GM12864 (cell line): ENCODE measurements at regions not wholly inside any gene's neighbourhood (a gene's known extent, or its start where the extent isn't known, plus 50 kb on each side); places are given as distances from the start of the nearest gene placed in this dataset.

Experiments used
- DNase-seq: peaks from one replicate; pipeline ENCODE4 v3.0.0-alpha.2; 2011; ENCODE audit warnings: low read depth
- H3K4me3 ChIP-seq: 2 replicates; pipeline ENCODE4 v1.5.1; 2011; ENCODE audit warnings: mild to moderate bottlenecking, low read depth, low read length, control low read depth
- TF ChIP-seq, protein P1 (sequence below): IDR thresholded peaks from 2 replicates; pipeline ENCODE4 v1.5.1; 2011; ENCODE audit warnings: low read depth, mild to moderate bottlenecking, moderate library complexity, low read length, control low read depth, inconsistent platforms; ENCODE audit errors: missing control alignments

- no peak overlapping the region for H3K4me3 ChIP-seq
- DNase-seq: no peak
- TF ChIP-seq, protein P1, sequence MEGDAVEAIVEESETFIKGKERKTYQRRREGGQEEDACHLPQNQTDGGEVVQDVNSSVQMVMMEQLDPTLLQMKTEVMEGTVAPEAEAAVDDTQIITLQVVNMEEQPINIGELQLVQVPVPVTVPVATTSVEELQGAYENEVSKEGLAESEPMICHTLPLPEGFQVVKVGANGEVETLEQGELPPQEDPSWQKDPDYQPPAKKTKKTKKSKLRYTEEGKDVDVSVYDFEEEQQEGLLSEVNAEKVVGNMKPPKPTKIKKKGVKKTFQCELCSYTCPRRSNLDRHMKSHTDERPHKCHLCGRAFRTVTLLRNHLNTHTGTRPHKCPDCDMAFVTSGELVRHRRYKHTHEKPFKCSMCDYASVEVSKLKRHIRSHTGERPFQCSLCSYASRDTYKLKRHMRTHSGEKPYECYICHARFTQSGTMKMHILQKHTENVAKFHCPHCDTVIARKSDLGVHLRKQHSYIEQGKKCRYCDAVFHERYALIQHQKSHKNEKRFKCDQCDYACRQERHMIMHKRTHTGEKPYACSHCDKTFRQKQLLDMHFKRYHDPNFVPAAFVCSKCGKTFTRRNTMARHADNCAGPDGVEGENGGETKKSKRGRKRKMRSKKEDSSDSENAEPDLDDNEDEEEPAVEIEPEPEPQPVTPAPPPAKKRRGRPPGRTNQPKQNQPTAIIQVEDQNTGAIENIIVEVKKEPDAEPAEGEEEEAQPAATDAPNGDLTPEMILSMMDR: no peak
Observed at GRCh38 chr5:108649106-108649505, 98.6 kb upstream of the FER start.

DNA sequence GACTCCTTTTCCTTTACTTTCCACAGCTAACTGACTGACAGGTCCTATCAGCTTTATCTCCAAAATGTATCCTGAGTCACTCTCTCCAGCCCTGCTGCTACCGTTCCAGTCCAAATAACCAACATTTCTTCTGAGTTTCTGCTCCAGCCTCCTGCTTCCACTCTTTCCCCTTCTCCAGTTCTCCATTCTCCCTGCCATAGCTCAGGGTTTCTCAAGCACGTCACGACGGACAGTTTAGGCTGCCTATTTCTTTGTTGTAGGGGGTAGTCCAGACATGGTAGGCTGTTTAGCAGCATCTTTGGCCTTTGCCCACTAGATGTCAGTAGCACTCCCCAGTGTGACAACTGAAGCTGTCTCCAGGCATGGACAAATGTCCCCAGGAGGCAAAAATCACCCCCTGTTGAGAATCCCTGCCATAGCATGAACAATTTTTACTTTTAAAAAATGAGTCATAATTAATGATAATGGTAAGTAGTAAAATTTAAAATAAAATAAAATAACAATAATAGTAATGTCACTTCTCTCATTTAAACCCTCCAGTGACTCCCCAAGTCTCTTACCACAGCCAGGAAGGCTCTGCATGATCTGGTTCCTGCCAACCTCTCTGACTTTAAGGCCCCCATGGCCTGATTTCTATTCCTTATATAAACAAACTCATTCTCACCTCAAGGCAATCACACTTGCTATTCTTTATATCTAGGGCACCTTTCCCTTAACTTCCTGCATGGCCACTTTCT lies 105.4 kb upstream of the FER start:
- TF ChIP-seq, protein P1: peak; percentile 90
- DNase-seq: peak; percentile 66
- no peak overlapping the region; the same call in 1 of the 2 replicates for H3K4me3 ChIP-seq

GRCh38 chr5:108641596-108641995 lies 106.1 kb upstream of the FER start:
- no peak overlapping the region; the same call in 1 of the 2 replicates for H3K4me3 ChIP-seq

GRCh38 chr5:108639366-108639765 lies 108.3 kb upstream of the FER start:
- TF ChIP-seq, protein P1: no peak
- DNase-seq: no peak
- H3K4me3 ChIP-seq: no peak overlapping the region

More at GRCh38 chr5:108641596-108641995, 106.1 kb upstream of the FER start:
- no peak for DNase-seq
- TF ChIP-seq, protein P1: no peak

- H3K4me3 ChIP-seq: no peak overlapping the region
- TF ChIP-seq, protein P1: no peak
- no peak for DNase-seq
Observed at GRCh38 chr5:108638021-108638420, 109.7 kb upstream of the FER start.

DNA sequence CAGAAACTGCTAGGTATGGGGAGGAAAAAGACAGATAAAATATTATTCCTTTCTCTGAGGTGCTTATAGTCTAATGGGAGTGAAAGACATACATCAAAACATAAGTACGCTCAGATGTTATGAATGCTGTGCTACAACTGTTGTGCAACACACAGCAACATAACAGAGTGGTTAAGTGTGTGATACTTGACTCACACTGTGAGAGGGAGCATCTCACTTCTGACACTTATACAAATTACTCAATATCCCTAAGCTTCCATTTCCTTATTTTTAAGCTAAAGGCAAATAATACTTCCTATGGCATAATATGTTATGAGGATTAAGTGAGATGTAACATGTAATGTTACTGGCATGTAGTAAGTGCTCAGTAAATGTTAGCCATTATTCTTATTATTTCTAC lies 110.6 kb upstream of the FER start:
- no peak overlapping the region for H3K4me3 ChIP-seq
- DNase-seq: no peak
- TF ChIP-seq, protein P1: no peak
